Endothelial cell of umbilical vein (primary cell): ENCODE measurements at regions not wholly inside any gene's neighbourhood (a gene's known extent, or its start where the extent isn't known, plus 50 kb on each side); places are given as distances from the start of the nearest gene placed in this dataset.

ENCODE experiments used
- EZH2 ChIP-seq: IDR thresholded peaks from 2 replicates; pipeline ENCODE4 v1.6.1; 2012; ENCODE audit warnings: borderline replicate concordance, low read depth, mild to moderate bottlenecking, moderate library complexity, low read length, inconsistent platforms; ENCODE audit not compliant: severe bottlenecking
- FOS ChIP-seq: IDR thresholded peaks from 2 replicates; pipeline ENCODE4 v1.6.1; 2011; ENCODE audit warnings: mild to moderate bottlenecking, low read length, moderate library complexity, borderline replicate concordance; ENCODE audit not compliant: insufficient read depth
- POLR2A ChIP-seq: IDR thresholded peaks from 2 replicates; pipeline ENCODE4 v1.6.1; 2012; ENCODE audit warnings: low read depth, mild to moderate bottlenecking, control low read depth, low read length
- TF ChIP-seq, protein P1 (sequence below), 2 donors: IDR thresholded peaks; 1 replicate in 1 of 2; 2 replicates in 1 of 2; pipeline ENCODE4 v1.5.1; 2011; ENCODE audit warnings: low read length in 2 of 2, mild to moderate bottlenecking in 2 of 2, moderate library complexity in 2 of 2, control low read depth in 1 of 2, inconsistent platforms in 1 of 2, low read depth in 1 of 2; ENCODE audit not compliant: insufficient read depth in 1 of 2; ENCODE audit errors: extremely low read depth in 1 of 2
- TF ChIP-seq, protein P2 (sequence below): IDR thresholded peaks from 2 replicates; pipeline ENCODE4 v1.6.1; 2011; ENCODE audit not compliant: insufficient read depth, insufficient read length

DNA sequence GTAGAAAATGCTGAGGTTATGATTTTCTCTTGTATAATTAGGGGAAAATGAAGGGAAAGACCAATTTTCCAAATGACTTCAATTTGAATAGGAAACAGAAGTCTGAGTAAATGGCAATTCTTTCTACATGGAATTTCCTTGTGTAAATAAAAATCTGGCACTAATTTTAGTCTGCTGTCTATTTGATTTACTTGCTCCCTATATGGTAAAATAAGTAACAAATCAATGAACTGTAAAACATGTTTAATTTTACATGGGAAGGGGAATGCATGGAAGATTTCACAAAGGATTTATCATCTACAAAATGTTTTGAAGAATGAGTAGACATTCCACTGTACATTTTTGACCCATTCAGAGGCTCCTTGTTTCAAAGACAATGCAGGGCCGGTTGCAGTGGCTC is 811.6 kb upstream of the GOT2 start:
- TF ChIP-seq POLR2A (no peak), EZH2 (no peak), FOS (peak; percentile 13)
- TF ChIP-seq, protein P1, sequence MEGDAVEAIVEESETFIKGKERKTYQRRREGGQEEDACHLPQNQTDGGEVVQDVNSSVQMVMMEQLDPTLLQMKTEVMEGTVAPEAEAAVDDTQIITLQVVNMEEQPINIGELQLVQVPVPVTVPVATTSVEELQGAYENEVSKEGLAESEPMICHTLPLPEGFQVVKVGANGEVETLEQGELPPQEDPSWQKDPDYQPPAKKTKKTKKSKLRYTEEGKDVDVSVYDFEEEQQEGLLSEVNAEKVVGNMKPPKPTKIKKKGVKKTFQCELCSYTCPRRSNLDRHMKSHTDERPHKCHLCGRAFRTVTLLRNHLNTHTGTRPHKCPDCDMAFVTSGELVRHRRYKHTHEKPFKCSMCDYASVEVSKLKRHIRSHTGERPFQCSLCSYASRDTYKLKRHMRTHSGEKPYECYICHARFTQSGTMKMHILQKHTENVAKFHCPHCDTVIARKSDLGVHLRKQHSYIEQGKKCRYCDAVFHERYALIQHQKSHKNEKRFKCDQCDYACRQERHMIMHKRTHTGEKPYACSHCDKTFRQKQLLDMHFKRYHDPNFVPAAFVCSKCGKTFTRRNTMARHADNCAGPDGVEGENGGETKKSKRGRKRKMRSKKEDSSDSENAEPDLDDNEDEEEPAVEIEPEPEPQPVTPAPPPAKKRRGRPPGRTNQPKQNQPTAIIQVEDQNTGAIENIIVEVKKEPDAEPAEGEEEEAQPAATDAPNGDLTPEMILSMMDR (IDR thresholded peaks at IDR 0.05; ENCODE audit: extremely low read depth in 1 of 2, insufficient read depth in 1 of 2, low read depth in 1 of 2, low read length in 2 of 2): no peak
- TF ChIP-seq, protein P2, sequence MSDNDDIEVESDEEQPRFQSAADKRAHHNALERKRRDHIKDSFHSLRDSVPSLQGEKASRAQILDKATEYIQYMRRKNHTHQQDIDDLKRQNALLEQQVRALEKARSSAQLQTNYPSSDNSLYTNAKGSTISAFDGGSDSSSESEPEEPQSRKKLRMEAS: no peak
